GM21717 (cell line): ENCODE measurements at regions not wholly inside any gene's neighbourhood (a gene's known extent, or its start where the extent isn't known, plus 50 kb on each side); places are given as distances from the start of the nearest gene placed in this dataset.
"Not testable (repeated sequence)": the region's sequence is repeated elsewhere in the genome, so short reads cannot be mapped to it uniquely, and the experiment has no call there.

Experiments used
- ATAC-seq: cut with Tn5 transposase; IDR thresholded peaks from one replicate; pipeline ENCODE4 v1.9.1; 2021; ENCODE audit warnings: mild to moderate bottlenecking, moderate library complexity; ENCODE audit not compliant: unreplicated experiment

DNA sequence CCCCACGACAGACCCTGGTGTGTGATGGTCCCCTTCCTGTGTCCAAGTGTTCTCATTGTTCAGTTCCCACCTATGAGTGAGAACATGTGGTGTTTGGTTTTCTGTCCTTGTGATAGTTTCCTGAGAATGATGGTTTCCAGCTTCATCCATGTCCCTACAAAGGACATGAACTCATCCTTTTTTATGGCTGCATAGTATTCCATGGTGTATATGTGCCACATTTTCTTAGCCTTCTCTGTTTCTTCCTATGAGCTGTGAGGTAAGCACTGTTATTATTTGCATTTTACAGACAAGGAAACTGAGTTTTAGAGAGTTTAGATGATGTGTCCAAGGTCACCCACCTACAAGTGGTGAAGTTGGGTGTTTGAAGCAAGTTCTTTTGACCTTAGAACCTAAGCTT lies 51.1 kb upstream of the BNC1 start:
- ATAC-seq, result not testable (repeated sequence)

DNA sequence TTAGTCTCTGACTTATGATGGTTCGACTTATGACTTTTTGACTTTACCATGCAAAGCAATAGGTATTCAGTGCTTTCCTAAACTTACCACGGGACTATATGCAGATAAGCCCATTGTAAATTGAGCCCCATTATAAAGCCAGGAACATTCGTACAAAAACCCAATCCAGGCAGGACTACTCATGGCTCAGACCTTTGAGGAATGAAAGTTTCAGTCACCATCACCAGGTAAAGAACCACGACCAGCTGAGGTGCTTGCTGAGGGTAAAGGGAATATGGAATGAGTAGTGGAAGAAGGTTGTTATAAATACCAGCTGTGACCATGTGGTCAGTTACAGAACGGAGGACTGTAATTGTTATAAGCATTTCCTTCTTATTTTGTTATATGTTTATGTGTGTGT lies 54.9 kb upstream of the BNC1 start:
- no peak for ATAC-seq

DNA sequence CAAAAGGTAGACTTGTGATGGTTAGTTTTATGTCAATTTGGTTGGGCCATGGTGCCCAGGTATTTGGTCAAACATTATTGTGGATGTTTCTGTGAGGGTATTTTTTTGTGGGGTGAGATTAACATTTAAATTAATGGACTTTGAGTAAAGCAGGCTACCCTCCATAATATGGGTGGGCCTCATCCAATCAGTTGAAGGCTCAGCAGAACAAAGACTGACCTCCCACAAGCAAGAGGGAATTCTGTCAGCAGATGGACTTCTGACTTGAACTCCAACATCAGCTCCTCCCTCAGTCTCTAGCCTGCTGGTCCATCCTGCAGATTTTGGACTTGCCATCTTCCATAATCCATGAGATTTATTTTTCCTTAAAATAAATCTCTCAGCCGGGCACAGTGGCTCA lies 55.6 kb upstream of the BNC1 start:
- ATAC-seq, result no peak

GRCh38 chr15:83346342-83346741 lies 61.9 kb upstream of the BNC1 start:
- no peak for ATAC-seq

GRCh38 chr15:83352119-83352518 lies 67.7 kb upstream of the BNC1 start:
- no peak for ATAC-seq

GRCh38 chr15:83356501-83357399 lies 72.3 kb upstream of the BNC1 start:
- ATAC-seq, result no peak

GRCh38 chr15:83358972-83359564 lies 74.6 kb upstream of the BNC1 start:
- no peak for ATAC-seq

DNA sequence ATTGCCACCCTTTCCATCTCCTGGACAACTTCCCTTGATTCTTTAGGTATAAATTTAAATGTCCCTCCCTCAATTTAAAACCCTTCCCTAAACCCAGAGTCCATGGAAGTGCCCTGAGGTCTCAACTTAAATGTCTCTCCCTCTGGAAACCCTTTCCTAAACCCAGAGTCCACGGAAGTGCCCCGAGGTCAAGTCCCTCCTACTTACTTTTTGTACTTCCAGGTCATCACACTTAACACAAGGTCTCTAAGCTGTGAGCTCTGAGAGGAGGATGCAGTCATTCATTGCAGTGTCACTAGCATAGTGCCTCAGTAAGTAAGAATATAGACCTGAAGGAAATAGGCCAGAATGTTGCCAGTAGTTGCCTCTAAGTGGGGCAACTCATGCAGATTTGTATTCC lies 78.2 kb upstream of the BNC1 start:
- no peak for ATAC-seq

DNA sequence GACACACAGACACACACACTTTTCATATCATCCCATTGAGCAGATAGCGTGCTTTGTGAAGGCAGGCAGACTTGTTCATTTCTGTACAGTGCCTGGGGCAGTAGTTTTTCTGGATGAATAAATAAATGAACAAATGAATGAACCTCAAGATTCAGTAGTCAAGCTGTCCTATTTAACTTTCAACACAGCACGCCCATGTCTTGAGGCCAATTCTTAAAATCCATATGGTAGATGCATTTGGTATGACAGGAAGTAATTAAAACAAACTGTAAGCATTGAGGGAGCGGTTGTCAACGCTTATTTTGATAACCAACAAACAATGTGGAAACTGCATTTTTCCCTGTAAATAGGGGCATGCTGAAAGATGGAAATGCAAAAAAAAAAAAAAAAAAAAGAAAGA lies 80.0 kb upstream of the BNC1 start:
- no peak for ATAC-seq

- ATAC-seq, result no peak
Observed at GRCh38 chr15:83365370-83365938, 81.0 kb upstream of the BNC1 start.

GRCh38 chr15:83372434-83372891 lies 74.7 kb upstream of the SH3GL3 start:
- ATAC-seq, result no peak

DNA sequence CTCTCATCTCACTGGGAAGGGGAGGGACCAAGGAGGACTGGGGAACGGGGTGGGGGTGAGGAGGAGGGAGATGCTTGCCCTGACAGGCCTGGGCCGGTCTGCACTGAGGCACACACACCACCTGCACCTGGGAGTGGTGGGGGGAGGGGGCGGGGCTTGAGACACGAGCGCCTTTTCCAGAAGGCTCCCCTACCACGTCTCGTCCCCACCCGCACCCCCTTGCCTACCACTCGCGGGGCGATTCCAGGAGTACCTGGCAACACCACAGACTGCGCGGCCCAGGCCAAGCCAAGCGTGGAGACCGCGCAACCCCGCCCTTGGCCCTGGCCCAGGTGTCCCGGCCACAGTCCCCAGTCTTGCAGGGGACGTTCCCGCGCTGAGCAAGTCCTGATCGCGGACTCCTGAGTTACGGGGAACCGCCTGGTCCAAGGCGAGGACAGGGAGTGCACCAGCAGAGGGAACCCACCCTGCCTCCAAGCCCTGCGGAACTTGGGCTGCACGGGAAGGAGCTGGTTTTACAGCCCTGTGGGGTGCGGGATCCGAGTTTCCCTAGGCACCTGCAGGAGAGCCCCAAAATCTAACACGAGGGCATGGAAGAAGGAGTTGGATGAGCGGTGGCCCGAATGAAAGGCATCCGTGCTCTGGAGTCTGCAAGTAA lies 68.1 kb upstream of the SH3GL3 start:
- no peak for ATAC-seq

- no peak for ATAC-seq
Observed at GRCh38 chr15:83379579-83379959, 67.6 kb upstream of the SH3GL3 start.

GRCh38 chr15:83380059-83380458 lies 67.1 kb upstream of the SH3GL3 start:
- ATAC-seq, result no peak

DNA sequence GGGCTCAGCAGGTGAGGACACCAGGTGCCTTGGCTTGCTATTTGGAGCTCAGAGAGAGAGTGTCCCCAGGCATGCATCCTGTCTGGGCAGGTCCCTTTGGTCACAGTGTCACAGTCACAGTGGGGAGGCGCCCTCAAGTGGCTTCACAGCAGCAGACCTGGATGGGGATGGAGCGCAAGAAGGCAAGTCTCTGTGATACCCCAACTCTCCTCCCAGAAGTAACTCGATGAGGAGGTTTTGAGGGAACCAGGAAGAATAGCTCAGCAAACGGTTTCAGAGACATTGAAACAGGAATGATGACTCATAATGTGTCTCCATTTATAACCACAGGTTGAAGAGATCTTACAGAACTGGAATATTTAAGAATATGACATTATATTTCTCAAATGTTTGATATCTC lies 66.5 kb upstream of the SH3GL3 start:
- ATAC-seq, result peak; percentile 94

DNA sequence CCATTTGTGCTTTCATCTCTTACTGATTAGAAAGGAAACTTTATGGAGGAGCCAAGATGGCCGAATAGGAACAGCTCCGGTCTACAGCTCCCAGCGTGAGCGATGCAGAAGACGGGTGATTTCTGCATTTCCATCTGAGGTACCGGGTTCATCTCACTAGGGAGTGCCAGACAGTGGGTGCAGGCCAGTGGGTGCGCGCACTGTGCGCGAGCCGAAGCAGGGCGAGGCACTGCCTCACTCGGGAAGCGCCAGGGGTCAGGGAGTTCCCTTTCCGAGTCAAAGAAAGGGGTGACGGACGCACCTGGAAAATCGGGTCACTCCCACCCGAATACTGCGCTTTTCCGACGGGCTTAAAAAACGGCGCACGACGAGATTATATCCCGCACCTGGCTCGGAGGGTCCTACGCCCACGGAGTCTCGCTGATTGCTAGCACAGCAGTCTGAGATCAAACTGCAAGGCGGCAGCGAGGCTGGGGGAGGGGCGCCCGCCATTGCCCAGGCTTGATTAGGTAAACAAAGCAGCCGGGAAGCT lies 63.5 kb upstream of the SH3GL3 start:
- ATAC-seq, result not testable (repeated sequence)

DNA sequence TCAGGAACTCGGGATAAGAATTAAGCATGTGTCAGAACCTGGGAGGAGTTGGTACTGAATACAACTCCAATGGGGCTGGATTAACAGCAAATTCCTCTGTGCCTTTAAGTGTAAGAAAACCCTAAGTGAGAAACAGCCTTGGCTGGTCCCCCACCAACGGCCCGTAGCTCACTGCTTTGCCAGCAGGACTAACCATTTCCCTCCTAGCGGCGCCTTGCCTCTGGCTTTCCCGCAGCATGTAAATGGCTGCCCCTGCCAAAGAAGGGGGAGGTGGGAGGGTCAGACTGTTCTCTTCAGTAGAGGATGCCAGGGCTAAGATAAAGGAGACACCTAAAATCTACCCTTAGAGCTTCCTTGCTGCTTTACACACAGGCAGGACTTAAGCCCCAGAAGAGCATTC lies 51.0 kb upstream of the SH3GL3 start:
- ATAC-seq, result no peak
